ENCODE measurements at regions not wholly inside any gene's neighbourhood (a gene's known extent, or its start where the extent isn't known, plus 50 kb on each side); places are given as distances from the start of the nearest gene placed in this dataset.

GRCh38 chr12:127640181-127640886 is 626.6 kb upstream of the TMEM132C start:
- ChIA-PET CTCF (no interaction called here), POLR2A (no interaction called here)
- H3K36me3 Mint-ChIP-seq (ENCODE audit: low read depth) = no peaks in the 10 kb centered on the region
- DNase-seq = no peak
- ATAC-seq = no peak
- no peak for TF ChIP-seq CTCF (IDR thresholded peaks at IDR 0.05)
- H3K4me3 Mint-ChIP-seq = no peak overlapping the region
- no peak overlapping the region for H3K27ac Mint-ChIP-seq
- no peaks in the 10 kb centered on the region for H3K27me3 Mint-ChIP-seq
- intact Hi-C loops (cut with micrococcal nuclease) = no loop called here
- no peaks in the 10 kb centered on the region for H3K9me3 Mint-ChIP-seq
- no peaks in the 10 kb centered on the region for H3K4me1 Mint-ChIP-seq (ENCODE audit: low read depth)

GRCh38 chr12:127642208-127642607 is 624.8 kb upstream of the TMEM132C start:
- ChIA-PET CTCF (no interaction called here), POLR2A (no interaction called here)
- H3K27me3 Mint-ChIP-seq = no peaks in the 10 kb centered on the region
- no peaks in the 10 kb centered on the region for H3K4me1 Mint-ChIP-seq (ENCODE audit: low read depth)
- intact Hi-C loops (cut with micrococcal nuclease) = no loop called here
- DNase-seq (no peak), ATAC-seq (no peak)
- H3K27ac Mint-ChIP-seq = no peak overlapping the region
- TF ChIP-seq CTCF (IDR thresholded peaks at IDR 0.05) = no peak
- no peaks in the 10 kb centered on the region for H3K9me3 Mint-ChIP-seq
- H3K4me3 Mint-ChIP-seq = no peak overlapping the region
- H3K36me3 Mint-ChIP-seq (ENCODE audit: low read depth) = no peaks in the 10 kb centered on the region

- Mint-ChIP-seq H3K36me3 (ENCODE audit: low read depth) (no peaks in the 10 kb centered on the region), H3K4me3 (no peak overlapping the region), H3K4me1 (ENCODE audit: low read depth) (no peaks in the 10 kb centered on the region), H3K27ac (no peak overlapping the region), H3K9me3 (peaks cover 2% of the 10 kb centered on the region), H3K27me3 (no peaks in the 10 kb centered on the region)
- CTCF ChIA-PET = interaction anchor here (2.4 kb wide), 1 partner anchor 30 kb away, joined by 6 read pairs; no protein-coding TSS in a partner anchor
- no peak for TF ChIP-seq CTCF (IDR thresholded peaks at IDR 0.05)
- ATAC-seq = no peak
- DNase-seq = no peak
- POLR2A ChIA-PET = no interaction called here
- intact Hi-C loops (cut with micrococcal nuclease) = no loop called here
Measured at GRCh38 chr12:127648321-127648720, 618.6 kb upstream of the TMEM132C start.

- no peak for DNase-seq
- CTCF ChIA-PET = no interaction called here
- intact Hi-C loops (cut with micrococcal nuclease) = no loop called here
- H3K4me3 Mint-ChIP-seq = no peak overlapping the region
- no peak for ATAC-seq
- POLR2A ChIA-PET = no interaction called here
- H3K36me3 Mint-ChIP-seq (ENCODE audit: low read depth) = no peaks in the 10 kb centered on the region
- H3K4me1 Mint-ChIP-seq (ENCODE audit: low read depth) = no peaks in the 10 kb centered on the region
- H3K9me3 Mint-ChIP-seq = peaks cover 2% of the 10 kb centered on the region
- no peak for TF ChIP-seq CTCF (IDR thresholded peaks at IDR 0.05)
- H3K27me3 Mint-ChIP-seq = peaks cover 1% of the 10 kb centered on the region
- no peak overlapping the region for H3K27ac Mint-ChIP-seq
Measured at GRCh38 chr12:127649961-127650360, 617.0 kb upstream of the TMEM132C start.

GRCh38 chr12:127650626-127651025 is 616.3 kb upstream of the TMEM132C start:
- no peak for ATAC-seq
- CTCF ChIA-PET = no interaction called here
- H3K9me3 Mint-ChIP-seq = peaks cover 2% of the 10 kb centered on the region
- intact Hi-C loops (cut with micrococcal nuclease) = no loop called here
- H3K27me3 Mint-ChIP-seq = peaks cover 1% of the 10 kb centered on the region
- H3K4me3 Mint-ChIP-seq = no peak overlapping the region
- POLR2A ChIA-PET = no interaction called here
- H3K27ac Mint-ChIP-seq = no peak overlapping the region
- no peak for DNase-seq
- H3K36me3 Mint-ChIP-seq (ENCODE audit: low read depth) = no peaks in the 10 kb centered on the region
- TF ChIP-seq CTCF (IDR thresholded peaks at IDR 0.05) = no peak
- no peaks in the 10 kb centered on the region for H3K4me1 Mint-ChIP-seq (ENCODE audit: low read depth)
